Osteocyte (in vitro differentiated cells): ENCODE measurements at regions not wholly inside any gene's neighbourhood (a gene's known extent, or its start where the extent isn't known, plus 50 kb on each side); places are given as distances from the start of the nearest gene placed in this dataset.
A peak's percentile ranks its signal among the peaks of the same experiment; 100 is the strongest.

ENCODE experiments used
- DNase-seq: peaks from one replicate; pipeline ENCODE4 v3.0.0; 2021; ENCODE audit warnings: mixed read lengths; ENCODE audit not compliant: unreplicated experiment; ENCODE audit errors: extremely low spot score
- H3K27ac Mint-ChIP-seq: one replicate; pipeline ENCODE4 v1.8.0; 2021; ENCODE audit warnings: mild to moderate bottlenecking, mixed read lengths; ENCODE audit not compliant: unreplicated experiment
- H3K27me3 Mint-ChIP-seq: one replicate; pipeline ENCODE4 v1.8.0; 2021; ENCODE audit warnings: mixed read lengths; ENCODE audit not compliant: unreplicated experiment
- H3K36me3 Mint-ChIP-seq: one replicate; pipeline ENCODE4 v1.8.0; 2021; ENCODE audit warnings: mixed read lengths; ENCODE audit not compliant: unreplicated experiment
- H3K4me1 Mint-ChIP-seq: one replicate; pipeline ENCODE4 v1.8.0; 2021; ENCODE audit warnings: mixed read lengths; ENCODE audit not compliant: unreplicated experiment
- H3K4me3 Mint-ChIP-seq: one replicate; pipeline ENCODE4 v1.8.0; 2021; ENCODE audit warnings: mild to moderate bottlenecking, moderate library complexity, mixed read lengths; ENCODE audit not compliant: unreplicated experiment
- H3K9me3 Mint-ChIP-seq: one replicate; pipeline ENCODE4 v1.8.0; 2021; ENCODE audit warnings: mixed read lengths; ENCODE audit not compliant: unreplicated experiment
- TF ChIP-seq, protein P1 (sequence below): fragments of 200-600 bp; sonication (generic); IDR thresholded peaks from 2 replicates; pipeline ENCODE4 v1.5.0; 2021; ENCODE audit warnings: antibody characterized with exemption, mild to moderate bottlenecking, moderate library complexity

DNA sequence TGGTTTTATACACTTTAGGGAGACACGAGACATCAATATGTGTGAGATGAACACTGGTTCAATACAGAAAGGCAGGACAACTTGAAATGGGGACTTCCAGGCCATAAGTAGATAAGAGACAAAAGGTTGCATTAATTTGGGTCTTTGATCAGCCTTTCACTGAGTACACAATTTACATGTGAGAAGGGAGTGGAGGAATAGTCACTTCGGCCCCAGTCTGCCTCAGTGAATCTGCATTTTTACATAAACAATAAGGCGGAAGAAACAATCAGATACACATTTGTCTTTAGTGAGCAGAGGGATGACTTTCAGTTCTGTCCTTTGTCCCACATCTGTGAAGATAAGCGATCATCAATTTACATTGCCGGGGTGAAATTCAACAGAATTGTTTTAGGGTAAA, 104.3 kb upstream of the ARL4C start:
- Mint-ChIP-seq H3K27ac (no peak overlapping the region), H3K27me3 (no peaks in the 10 kb centered on the region), H3K36me3 (no peaks in the 10 kb centered on the region), H3K4me1 (no peaks in the 10 kb centered on the region), H3K4me3 (no peak overlapping the region), H3K9me3 (peaks cover 3% of the 10 kb centered on the region)
- no peak for DNase-seq
- TF ChIP-seq, protein P1, sequence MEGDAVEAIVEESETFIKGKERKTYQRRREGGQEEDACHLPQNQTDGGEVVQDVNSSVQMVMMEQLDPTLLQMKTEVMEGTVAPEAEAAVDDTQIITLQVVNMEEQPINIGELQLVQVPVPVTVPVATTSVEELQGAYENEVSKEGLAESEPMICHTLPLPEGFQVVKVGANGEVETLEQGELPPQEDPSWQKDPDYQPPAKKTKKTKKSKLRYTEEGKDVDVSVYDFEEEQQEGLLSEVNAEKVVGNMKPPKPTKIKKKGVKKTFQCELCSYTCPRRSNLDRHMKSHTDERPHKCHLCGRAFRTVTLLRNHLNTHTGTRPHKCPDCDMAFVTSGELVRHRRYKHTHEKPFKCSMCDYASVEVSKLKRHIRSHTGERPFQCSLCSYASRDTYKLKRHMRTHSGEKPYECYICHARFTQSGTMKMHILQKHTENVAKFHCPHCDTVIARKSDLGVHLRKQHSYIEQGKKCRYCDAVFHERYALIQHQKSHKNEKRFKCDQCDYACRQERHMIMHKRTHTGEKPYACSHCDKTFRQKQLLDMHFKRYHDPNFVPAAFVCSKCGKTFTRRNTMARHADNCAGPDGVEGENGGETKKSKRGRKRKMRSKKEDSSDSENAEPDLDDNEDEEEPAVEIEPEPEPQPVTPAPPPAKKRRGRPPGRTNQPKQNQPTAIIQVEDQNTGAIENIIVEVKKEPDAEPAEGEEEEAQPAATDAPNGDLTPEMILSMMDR, result no peak

DNA sequence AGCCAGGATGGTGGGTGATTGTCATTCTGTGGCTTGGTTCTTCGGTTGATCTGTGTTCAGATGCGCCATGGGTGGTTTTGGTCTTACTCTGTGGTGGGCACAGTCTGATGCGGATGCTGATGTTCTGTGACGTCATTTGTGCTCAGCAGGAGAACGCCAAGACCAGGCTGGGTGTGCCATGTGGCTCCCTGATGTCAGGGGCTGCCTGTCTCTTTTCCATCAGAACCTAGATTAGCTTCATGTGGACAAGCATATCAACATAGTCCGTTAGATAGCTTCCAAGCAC, 100.6 kb upstream of the ARL4C start:
- TF ChIP-seq, protein P1, result no peak
- peaks cover 3% of the 10 kb centered on the region for H3K9me3 Mint-ChIP-seq
- peaks cover 14% of the 10 kb centered on the region for H3K4me1 Mint-ChIP-seq
- H3K27me3 Mint-ChIP-seq, result no peaks in the 10 kb centered on the region
- no peak overlapping the region for H3K4me3 Mint-ChIP-seq
- no peaks in the 10 kb centered on the region for H3K36me3 Mint-ChIP-seq
- peak; percentile 64 for DNase-seq
- H3K27ac Mint-ChIP-seq, result no peak overlapping the region

DNA sequence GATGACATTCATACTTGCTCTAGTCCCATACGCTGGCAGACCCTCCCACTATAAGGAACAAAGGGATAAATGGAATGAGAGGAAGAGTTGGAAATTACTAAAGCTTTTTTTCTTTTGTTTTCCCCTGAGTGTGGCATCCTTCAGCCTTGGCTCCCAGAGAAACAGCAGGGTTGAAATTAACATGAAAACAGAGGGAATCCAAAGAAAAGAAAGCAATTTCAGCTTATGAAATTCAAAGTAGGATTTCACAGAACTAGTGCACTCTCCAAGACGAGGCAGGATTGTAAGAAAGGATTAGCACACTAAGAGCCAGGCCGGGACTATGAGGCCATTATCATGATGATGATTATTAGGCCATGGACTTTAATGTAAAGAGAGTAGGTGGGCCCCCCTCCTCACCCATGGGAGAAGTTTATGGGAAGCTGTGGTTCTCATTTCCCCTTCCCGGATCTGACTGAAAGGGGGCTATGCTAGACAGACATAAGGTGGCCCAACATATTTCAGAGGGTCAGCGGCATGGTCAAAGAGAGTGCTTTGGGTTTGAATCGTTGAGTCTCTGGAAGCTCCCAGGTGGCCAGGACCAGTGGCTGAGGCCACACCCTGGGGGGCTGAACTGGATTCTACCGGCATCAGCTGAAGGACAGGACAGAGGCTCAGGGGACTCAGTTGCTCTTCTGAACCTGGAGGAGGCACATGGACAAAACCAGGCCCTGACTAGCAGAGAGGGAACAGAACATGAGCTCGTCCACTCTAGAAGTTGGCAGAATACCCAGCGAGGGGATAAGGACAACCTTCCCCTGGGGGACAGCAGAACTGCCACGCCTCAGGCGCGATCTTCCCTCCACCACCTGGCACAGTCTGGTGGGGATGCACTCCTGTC, 100.1 kb upstream of the ARL4C start:
- H3K27ac Mint-ChIP-seq, result no peak overlapping the region
- H3K9me3 Mint-ChIP-seq, result peaks cover 3% of the 10 kb centered on the region
- no peaks in the 10 kb centered on the region for H3K36me3 Mint-ChIP-seq
- no peaks in the 10 kb centered on the region for H3K27me3 Mint-ChIP-seq
- TF ChIP-seq, protein P1, result no peak
- no peak overlapping the region for H3K4me3 Mint-ChIP-seq
- DNase-seq, result peak; percentile 32
- peaks cover 14% of the 10 kb centered on the region for H3K4me1 Mint-ChIP-seq

DNA sequence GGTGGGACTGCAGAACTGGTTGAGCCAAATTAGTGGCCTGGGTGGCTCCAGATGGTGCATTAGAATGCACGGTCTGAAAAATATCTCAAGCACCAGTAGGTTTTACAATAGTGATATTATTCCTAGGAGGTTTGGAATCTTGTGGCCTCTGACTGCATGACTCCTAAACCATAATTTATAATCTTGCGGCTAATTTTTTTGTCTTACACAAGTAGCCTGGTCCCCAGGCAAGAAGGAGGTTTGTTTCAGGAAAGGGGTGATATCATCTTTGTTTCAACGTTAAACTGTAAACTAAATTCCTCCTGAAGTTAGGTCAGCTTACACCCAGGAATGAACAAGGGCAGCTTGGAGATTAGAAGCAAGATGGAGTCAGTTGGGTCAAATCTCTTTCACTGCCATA, 98.9 kb upstream of the ARL4C start:
- peaks cover 14% of the 10 kb centered on the region for H3K4me1 Mint-ChIP-seq

DNA sequence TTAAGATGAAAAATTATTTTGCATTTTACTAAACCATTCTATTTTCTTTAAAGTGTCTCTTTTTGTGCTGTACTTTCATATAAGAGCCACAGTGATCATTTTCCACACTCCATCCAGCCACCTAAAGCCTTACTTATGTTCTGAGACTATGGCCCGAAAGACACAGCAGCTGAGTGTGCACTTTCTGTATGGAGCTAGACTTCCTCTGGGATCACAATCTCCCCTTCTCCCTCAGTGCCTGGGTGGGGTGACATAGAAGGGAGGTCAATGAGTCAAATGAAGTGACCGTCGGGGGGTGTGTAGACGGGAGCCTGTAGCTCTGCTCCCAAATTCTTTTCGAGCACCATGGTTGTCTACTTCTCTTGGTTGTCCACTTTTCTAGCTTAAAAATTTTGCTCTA, 97.8 kb upstream of the ARL4C start:
- Mint-ChIP-seq H3K4me1 (peaks cover 14% of the 10 kb centered on the region), H3K27me3 (no peaks in the 10 kb centered on the region), H3K36me3 (no peaks in the 10 kb centered on the region), H3K27ac (no peak overlapping the region), H3K4me3 (no peak overlapping the region), H3K9me3 (no peaks in the 10 kb centered on the region)
- TF ChIP-seq, protein P1, result no peak
- peak; percentile 57 for DNase-seq

More for the DNA sequence above, 98.9 kb upstream of the ARL4C start:
- peaks cover 3% of the 10 kb centered on the region for H3K9me3 Mint-ChIP-seq
- H3K4me3 Mint-ChIP-seq, result no peak overlapping the region
- TF ChIP-seq, protein P1, result no peak
- DNase-seq, result peak; percentile 25
- no peak overlapping the region for H3K27ac Mint-ChIP-seq
- no peaks in the 10 kb centered on the region for H3K27me3 Mint-ChIP-seq
- H3K36me3 Mint-ChIP-seq, result no peaks in the 10 kb centered on the region
